B cell (primary cell): ENCODE measurements at regions not wholly inside any gene's neighbourhood (a gene's known extent, or its start where the extent isn't known, plus 50 kb on each side); places are given as distances from the start of the nearest gene placed in this dataset.

Source experiments
- ATAC-seq: fragments of 200-7000 bp; cut with Tn5 transposase; one replicate; pipeline ENCODE4 v1.10.0; 2021; ENCODE audit warnings: low read depth, mild to moderate bottlenecking, moderate number of reproducible peaks, moderate library complexity
- CTCF ChIA-PET: fragments of 350-600 bp; sonication (Branson Sonifier 250); formaldehyde crosslinking; loops from one replicate; lab custom pipeline; 2021; ENCODE audit warnings: antibody characterized with exemption, inconsistent platforms; lab: Charles Lee
- POLR2A ChIA-PET: fragments of 350-600 bp; sonication (Branson Sonifier 250); formaldehyde crosslinking; loops from one replicate; lab custom pipeline; 2021; ENCODE audit warnings: antibody characterized with exemption; lab: Charles Lee
- DNase-seq: peaks from one replicate; pipeline ENCODE4 v3.0.0; 2013
- H2AFZ ChIP-seq: 2 replicates; pipeline ENCODE4 v1.6.1; 2012; ENCODE audit warnings: mild to moderate bottlenecking, low read depth, low read length; ENCODE audit not compliant: insufficient read depth, poor library complexity, severe bottlenecking
- H3K27ac ChIP-seq, 2 donors: 1 replicate in 1 of 2; 2 replicates in 1 of 2; pipeline ENCODE4 v1.5.1; 2012 to 2013; ENCODE audit warnings: low read length in 2 of 2, mild to moderate bottlenecking in 2 of 2, moderate library complexity in 1 of 2
- H3K27me3 ChIP-seq, 4 experiments: fragments of 200-600 bp in 1 of 4; sonication (generic) in 1 of 4; replicated peaks in 1 of 4; 1 replicate in 2 of 4; 2 replicates in 2 of 4; pipeline versions ENCODE4 v1.6.1 to v1.7.0; 2013 to 2016; ENCODE audit warnings: low read length in 3 of 4, mild to moderate bottlenecking in 2 of 4, mixed read lengths in 1 of 4, moderate library complexity in 1 of 4; ENCODE audit not compliant: insufficient read depth in 4 of 4, control insufficient read depth in 3 of 4; ENCODE audit errors: control extremely low read depth in 1 of 4
- H3K36me3 ChIP-seq, 2 experiments: replicated peaks in 1 of 2; 1 replicate in 1 of 2; 2 replicates in 1 of 2; pipeline versions ENCODE4 v1.6.1 to v1.7.1; 2013; ENCODE audit warnings: low read length in 1 of 2; ENCODE audit not compliant: insufficient read depth in 2 of 2, control insufficient read depth in 1 of 2; ENCODE audit errors: control extremely low read depth in 1 of 2, extremely low read depth in 1 of 2
- H3K4me1 ChIP-seq, 2 donors: fragments of 200-600 bp in 1 of 2; sonication (generic) in 1 of 2; 1 replicate in 1 of 2; 2 replicates in 1 of 2; pipeline versions ENCODE4 v1.5.1 to v1.6.1; 2013 to 2017; ENCODE audit warnings: low read length in 2 of 2; ENCODE audit not compliant: control insufficient read depth in 2 of 2, insufficient read depth in 2 of 2
- H3K4me2 ChIP-seq: replicated peaks from 2 replicates; pipeline ENCODE3; 2012; ENCODE audit warnings: mild to moderate bottlenecking, low read depth, low read length; ENCODE audit not compliant: poor library complexity, severe bottlenecking
- H3K4me3 ChIP-seq, 5 experiments: fragments of 200-600 bp in 1 of 5; sonication (generic) in 1 of 5; 1 replicate in 3 of 5; 2 replicates in 2 of 5; pipeline versions ENCODE4 v1.5.1 to v1.7.0; 2011 to 2016; ENCODE audit warnings: low read length in 4 of 5, mild to moderate bottlenecking in 4 of 5, low read depth in 2 of 5, control low read depth in 1 of 5, moderate library complexity in 1 of 5; ENCODE audit not compliant: insufficient read depth in 1 of 5; ENCODE audit errors: control extremely low read depth in 1 of 5, extremely low read depth in 1 of 5
- H3K79me2 ChIP-seq: fragments of 200-600 bp; sonication (generic); one replicate; pipeline ENCODE4 v1.6.0; 2016; ENCODE audit warnings: low read length; ENCODE audit not compliant: control insufficient read depth, insufficient read depth
- H3K9ac ChIP-seq: fragments of 200-600 bp; sonication (generic); 2 replicates; pipeline ENCODE4 v1.6.1; 2017; ENCODE audit warnings: mild to moderate bottlenecking, low read length, moderate library complexity
- H3K9me3 ChIP-seq, 3 donors: one replicate each; pipeline versions ENCODE4 v1.6.1 to v1.7.1; 2013; ENCODE audit warnings: low read length in 2 of 3; ENCODE audit not compliant: control insufficient read depth in 2 of 3, insufficient read depth in 1 of 3; ENCODE audit errors: control extremely low read depth in 1 of 3
- H4K20me1 ChIP-seq: 2 replicates; pipeline ENCODE4 v1.6.0; 2012; ENCODE audit warnings: mild to moderate bottlenecking, low read length; ENCODE audit not compliant: insufficient read depth, control insufficient read depth, poor library complexity, severe bottlenecking
- H3K27ac Mint-ChIP-seq: one replicate; pipeline ENCODE4 v1.8.0; 2021; ENCODE audit warnings: mixed read lengths
- H3K27me3 Mint-ChIP-seq: one replicate; pipeline ENCODE4 v1.8.0; 2021; ENCODE audit warnings: mixed read lengths
- H3K4me1 Mint-ChIP-seq: one replicate; pipeline ENCODE4 v1.8.0; 2021; ENCODE audit warnings: mixed read lengths
- H3K4me3 Mint-ChIP-seq: one replicate; pipeline ENCODE4 v1.8.0; 2021; ENCODE audit warnings: mixed read lengths
- H3K9me3 Mint-ChIP-seq: one replicate; pipeline ENCODE4 v1.8.0; 2022; ENCODE audit warnings: mixed read lengths; ENCODE audit not compliant: insufficient read depth
- CTCF ChIP-seq: fragments of 200-600 bp; IDR thresholded peaks from one replicate; pipeline ENCODE4 v1.8.0; 2022; ENCODE audit warnings: antibody characterized with exemption, mild to moderate bottlenecking
- EZH2 ChIP-seq: IDR thresholded peaks from 2 replicates; pipeline ENCODE4 v1.6.1; 2012; ENCODE audit warnings: borderline replicate concordance, low read depth, mild to moderate bottlenecking, moderate library complexity, low read length; ENCODE audit not compliant: insufficient read depth, poor library complexity, severe bottlenecking
- WGBS: methylation state at CpG from one replicate; pipeline ENCODE4 v1.1.5; 2013; ENCODE audit warnings: missing lambda C conversion rate; ENCODE audit not compliant: insufficient coverage; 5-methylcytosine and 5-hydroxymethylcytosine counted together
- intact Hi-C: fragments of 100-400 bp; cut with micrococcal nuclease; formaldehyde crosslinking; loops from one replicate; pipeline ENCODE4 v1.10.0; 2022

- no peak overlapping the region for H3K4me2 ChIP-seq
- POLR2A ChIA-PET, result no interaction called here
- no peaks in the 10 kb centered on the region for H3K36me3 ChIP-seq
- Mint-ChIP-seq H3K27me3 (no peaks in the 10 kb centered on the region), H3K27ac (no peak overlapping the region), H3K4me1 (peaks cover 8% of the 10 kb centered on the region), H3K4me3 (no peak overlapping the region), H3K9me3 (no peaks in the 10 kb centered on the region)
- H3K4me1 ChIP-seq, result peaks cover 4 to 6% of the 10 kb centered on the region in 2 donors
- TF ChIP-seq CTCF (no peak), EZH2 (no peak)
- CTCF ChIA-PET, result interaction anchor here (1.0 to 4.0 kb wide), 3 partner anchors 9 to 228 kb away, joined by 4 to 17 read pairs (median 4); no protein-coding TSS in a partner anchor
- H3K27ac ChIP-seq, result no peak overlapping the region
- no peaks in the 10 kb centered on the region for H3K79me2 ChIP-seq
- no peak for DNase-seq
- no peak overlapping the region for H3K4me3 ChIP-seq
- WGBS, result 90% methylated on average over 2 of the region's 3 CpGs
- no peaks in the 10 kb centered on the region for H4K20me1 ChIP-seq
- no peak overlapping the region for H3K9ac ChIP-seq
- intact Hi-C loops, result no loop called here
- no peaks in the 10 kb centered on the region for H3K9me3 ChIP-seq
- no peak overlapping the region for H2AFZ ChIP-seq
- no peak for ATAC-seq
- H3K27me3 ChIP-seq, result no peaks in the 10 kb centered on the region
These were observed 66.6 kb downstream of the TNFAIP3 start for GRCh38 chr6:137933696-137934095.

GRCh38 chr6:137936798-137937197, 69.7 kb downstream of the TNFAIP3 start:
- ChIA-PET CTCF (interaction anchor here (4.0 to 17.0 kb wide), 2 partner anchors 8 to 68 kb away, joined by 17 to 199 read pairs; partner anchors contain the start of gene TNFAIP3), POLR2A (no interaction called here)
- Histone ChIP-seq H3K4me3 (no peak overlapping the region), H2AFZ (no peak overlapping the region), H3K79me2 (no peaks in the 10 kb centered on the region), H3K27me3 (no peaks in the 10 kb centered on the region), H3K9ac (no peak overlapping the region), H3K36me3 (no peaks in the 10 kb centered on the region), H3K27ac (no peak overlapping the region), H3K9me3 (peaks cover 0 to 2% (median 0%) of the 10 kb centered on the region in 3 donors), H3K4me1 (peaks cover 8 to 10% of the 10 kb centered on the region in 2 donors), H4K20me1 (no peaks in the 10 kb centered on the region), H3K4me2 (no peak overlapping the region)
- Mint-ChIP-seq H3K27me3 (no peaks in the 10 kb centered on the region), H3K4me1 (peaks cover 12% of the 10 kb centered on the region), H3K4me3 (no peak overlapping the region), H3K9me3 (peaks cover 2% of the 10 kb centered on the region), H3K27ac (no peak overlapping the region)
- ATAC-seq (no peak), DNase-seq (no peak)
- intact Hi-C loops, result no loop called here
- TF ChIP-seq CTCF (no peak), EZH2 (no peak)
